ENCODE measurements at regions not wholly inside any gene's neighbourhood (a gene's known extent, or its start where the extent isn't known, plus 50 kb on each side); places are given as distances from the start of the nearest gene placed in this dataset.

- intact Hi-C loops (cut with DNase I, micrococcal nuclease), result no loop called here
- TF ChIP-seq CTCF (IDR thresholded peaks at IDR 0.05), result no peak
Observed at GRCh38 chr9:38274800-38275199, 117.7 kb upstream of the ALDH1B1 start.

DNA sequence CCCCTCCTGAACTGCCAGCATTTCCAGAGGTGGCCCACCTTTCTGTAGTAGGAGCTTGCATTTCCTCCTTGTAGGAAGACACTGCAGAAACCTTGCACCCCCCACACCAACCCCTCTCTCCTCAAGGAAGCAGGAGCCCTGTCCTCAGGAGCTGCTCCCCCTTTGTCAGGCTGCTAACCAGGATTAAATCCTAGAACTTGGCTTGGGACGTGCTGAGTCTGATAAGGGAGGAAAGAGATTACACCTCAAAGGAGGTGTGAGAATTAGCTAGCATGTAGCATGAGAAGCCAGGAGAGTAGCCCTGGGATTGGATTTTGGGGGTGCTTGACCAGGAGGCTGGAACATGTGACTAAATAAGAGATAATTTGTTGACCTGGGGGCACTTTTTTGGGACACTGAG, 119.8 kb upstream of the ALDH1B1 start:
- Histone ChIP-seq H3K27me3 (ENCODE audit: control insufficient read depth in 1 of 2, insufficient read depth in 2 of 2, low read length in 2 of 2) (peaks cover 0 to 5% of the 10 kb centered on the region in 2 experiments), H3K4me3 (ENCODE audit: low read length) (no peak overlapping the region), H3K36me3 (ENCODE audit: insufficient read depth, low read length) (no peaks in the 10 kb centered on the region), H3K27ac (ENCODE audit: low read depth in 1 of 2, low read length in 2 of 2) (no peak overlapping the region), H3K9me3 (ENCODE audit: control insufficient read depth in 1 of 2, insufficient read depth in 1 of 2, low read length in 2 of 2) (no peaks in the 10 kb centered on the region), H3K4me1 (ENCODE audit: insufficient read depth, low read length) (no peaks in the 10 kb centered on the region)
- H3K27me3 Mint-ChIP-seq, result no peaks in the 10 kb centered on the region
- H3K9me3 Mint-ChIP-seq, result no peaks in the 10 kb centered on the region
- peaks cover 4% of the 10 kb centered on the region for H3K4me1 Mint-ChIP-seq (ENCODE audit: low read depth)
- no peak overlapping the region for H3K4me3 Mint-ChIP-seq
- intact Hi-C loops (cut with DNase I, micrococcal nuclease), result no loop called here
- no peaks in the 10 kb centered on the region for H3K36me3 Mint-ChIP-seq (ENCODE audit: low read depth)
- DNase-seq, result no peak
- POLR2A ChIA-PET, result no interaction called here
- ATAC-seq (ENCODE audit: poor library complexity), result no peak
- CTCF ChIA-PET, result no interaction called here
- H3K27ac Mint-ChIP-seq, result no peak overlapping the region
- no peak for TF ChIP-seq CTCF (IDR thresholded peaks at IDR 0.05)

More at GRCh38 chr9:38274800-38275199, 117.7 kb upstream of the ALDH1B1 start:
- H3K27ac ChIP-seq (ENCODE audit: low read depth in 1 of 2, low read length in 2 of 2), result no peak overlapping the region
- H3K27ac Mint-ChIP-seq, result no peak overlapping the region
- no peaks in the 10 kb centered on the region for H3K9me3 ChIP-seq (ENCODE audit: control insufficient read depth in 1 of 2, insufficient read depth in 1 of 2, low read length in 2 of 2)
- H3K36me3 Mint-ChIP-seq (ENCODE audit: low read depth), result no peaks in the 10 kb centered on the region
- ATAC-seq (ENCODE audit: poor library complexity), result no peak
- no peak overlapping the region for H3K4me3 Mint-ChIP-seq
- H3K4me1 ChIP-seq (ENCODE audit: insufficient read depth, low read length), result peaks cover 16% of the 10 kb centered on the region
- H3K4me1 Mint-ChIP-seq (ENCODE audit: low read depth), result peaks cover 17% of the 10 kb centered on the region
- no peaks in the 10 kb centered on the region for H3K36me3 ChIP-seq (ENCODE audit: insufficient read depth, low read length)
- H3K9me3 Mint-ChIP-seq, result no peaks in the 10 kb centered on the region
- ChIA-PET CTCF (no interaction called here), POLR2A (no interaction called here)
- H3K27me3 Mint-ChIP-seq, result no peaks in the 10 kb centered on the region
- peaks cover 0 to 5% of the 10 kb centered on the region in 2 experiments for H3K27me3 ChIP-seq (ENCODE audit: control insufficient read depth in 1 of 2, insufficient read depth in 2 of 2, low read length in 2 of 2)
- DNase-seq, result no peak
- no peak overlapping the region for H3K4me3 ChIP-seq (ENCODE audit: low read length)

DNA sequence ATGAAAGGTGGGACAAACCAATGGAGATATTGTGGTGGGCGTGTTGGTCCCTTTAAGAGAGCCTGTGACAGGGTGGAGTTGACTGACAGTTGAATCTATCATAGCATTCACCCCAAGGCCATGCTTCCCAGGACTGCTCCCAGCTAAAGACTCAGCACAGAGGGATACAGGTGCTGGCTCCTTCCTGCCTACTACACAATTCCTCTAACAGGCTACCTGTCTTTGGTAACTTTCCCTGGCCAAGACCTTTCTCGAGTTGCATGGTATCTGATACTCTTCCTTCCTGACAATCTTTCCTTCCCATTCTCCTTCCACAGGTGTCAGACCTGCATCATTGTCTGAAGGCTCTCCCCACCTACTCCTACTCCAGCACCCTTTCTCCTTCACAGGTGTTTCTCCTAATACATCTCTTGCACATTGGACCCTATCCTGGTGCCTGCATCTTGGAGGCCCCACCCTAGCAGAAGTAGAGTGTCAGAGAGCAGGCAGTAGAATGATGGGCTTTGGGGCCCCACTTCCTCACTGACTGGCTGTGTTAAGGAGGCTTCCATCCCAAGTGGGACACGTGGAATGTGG, 120.7 kb upstream of the ALDH1B1 start:
- ChIA-PET POLR2A (no interaction called here), CTCF (no interaction called here)
- intact Hi-C loops (cut with DNase I, micrococcal nuclease), result no loop called here
- no peaks in the 10 kb centered on the region for H3K9me3 Mint-ChIP-seq
- H3K4me1 Mint-ChIP-seq (ENCODE audit: low read depth), result no peaks in the 10 kb centered on the region
- no peaks in the 10 kb centered on the region for H3K27me3 Mint-ChIP-seq
- H3K4me1 ChIP-seq (ENCODE audit: insufficient read depth, low read length), result no peaks in the 10 kb centered on the region
- DNase-seq (no peak), ATAC-seq (ENCODE audit: poor library complexity) (no peak)
- H3K36me3 Mint-ChIP-seq (ENCODE audit: low read depth), result no peaks in the 10 kb centered on the region
- peaks cover 0 to 5% of the 10 kb centered on the region in 2 experiments for H3K27me3 ChIP-seq (ENCODE audit: control insufficient read depth in 1 of 2, insufficient read depth in 2 of 2, low read length in 2 of 2)
- no peaks in the 10 kb centered on the region for H3K36me3 ChIP-seq (ENCODE audit: insufficient read depth, low read length)
- no peak for TF ChIP-seq CTCF (IDR thresholded peaks at IDR 0.05)
- no peak overlapping the region for H3K27ac ChIP-seq (ENCODE audit: low read depth in 1 of 2, low read length in 2 of 2)
- peaks cover 0 to 2% of the 10 kb centered on the region in 2 experiments for H3K9me3 ChIP-seq (ENCODE audit: control insufficient read depth in 1 of 2, insufficient read depth in 1 of 2, low read length in 2 of 2)
- H3K27ac Mint-ChIP-seq, result no peak overlapping the region
- H3K4me3 ChIP-seq (ENCODE audit: low read length), result no peak overlapping the region
- no peak overlapping the region for H3K4me3 Mint-ChIP-seq
